GM19455 (cell line): ENCODE measurements at regions not wholly inside any gene's neighbourhood (a gene's known extent, or its start where the extent isn't known, plus 50 kb on each side); places are given as distances from the start of the nearest gene placed in this dataset.

Experiments
- ATAC-seq: cut with Tn5 transposase; IDR thresholded peaks from one replicate; pipeline ENCODE4 v1.9.1; 2021; ENCODE audit not compliant: unreplicated experiment

DNA sequence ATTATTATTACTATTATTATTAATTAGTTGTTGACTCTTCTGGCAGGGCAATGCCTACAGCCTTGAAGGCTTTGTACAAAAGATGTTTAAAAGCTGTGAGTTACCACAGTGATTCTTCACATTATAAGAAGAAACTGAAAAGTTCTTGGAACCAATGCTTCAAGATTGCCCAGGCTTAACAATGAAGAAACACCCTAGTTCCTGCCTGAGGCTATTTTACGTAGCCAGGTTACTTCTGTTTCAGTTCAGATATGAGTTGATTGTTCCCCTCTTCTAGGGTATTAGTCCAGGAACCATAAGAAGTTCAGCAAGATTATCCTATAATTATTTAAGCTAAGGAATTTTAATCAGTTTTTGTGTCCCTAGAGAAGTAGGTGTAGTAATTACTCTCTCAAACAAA lies 154.6 kb upstream of the CDH12 start:
- no peak for ATAC-seq

GRCh38 chr5:23007236-23007635 lies 154.1 kb upstream of the CDH12 start:
- ATAC-seq, result no peak

- ATAC-seq, result no peak
Observed at GRCh38 chr5:23001120-23001519, 148.0 kb upstream of the CDH12 start.

GRCh38 chr5:22998774-22999173 lies 145.6 kb upstream of the CDH12 start:
- ATAC-seq, result no peak

DNA sequence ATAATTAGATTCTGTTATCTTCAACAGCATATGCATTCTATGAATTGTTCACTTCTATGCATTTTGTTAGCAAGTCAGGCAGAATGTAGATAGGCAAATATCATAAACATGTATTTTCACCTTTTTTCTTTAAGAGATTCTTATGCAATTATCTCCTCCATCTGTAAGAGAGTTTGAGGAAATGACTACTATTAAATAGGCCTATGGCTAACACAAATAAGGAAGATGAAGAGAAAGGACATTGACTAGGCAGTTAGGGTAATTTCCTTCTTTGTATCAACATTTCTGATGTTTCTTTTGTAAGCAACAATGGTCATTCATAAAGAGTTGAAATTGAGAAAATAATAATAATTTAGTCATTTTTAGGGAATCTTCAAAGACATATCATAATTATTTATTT lies 145.2 kb upstream of the CDH12 start:
- no peak for ATAC-seq

GRCh38 chr5:22988937-22989336 lies 135.8 kb upstream of the CDH12 start:
- no peak for ATAC-seq

DNA sequence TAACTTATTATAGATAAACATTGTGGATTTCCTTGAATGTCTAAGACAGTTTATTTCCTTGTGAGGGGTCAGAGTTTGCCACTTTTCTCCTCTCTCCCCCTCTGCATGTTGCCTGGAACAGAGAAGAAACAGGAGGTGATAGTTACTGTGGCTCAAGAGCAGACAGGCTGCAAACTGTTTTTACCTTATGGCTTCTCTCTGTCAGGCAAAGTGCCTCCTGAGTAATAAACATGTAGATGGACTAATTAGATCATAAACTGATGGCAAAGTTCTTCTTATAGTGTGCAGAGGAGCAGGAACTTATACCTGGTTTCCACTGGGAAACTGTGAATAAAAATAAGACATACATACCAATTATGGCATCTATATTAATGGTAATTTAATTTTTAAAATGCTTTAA lies 133.1 kb upstream of the CDH12 start:
- ATAC-seq, result no peak

GRCh38 chr5:22985446-22985845 lies 132.3 kb upstream of the CDH12 start:
- ATAC-seq, result no peak

- no peak for ATAC-seq
Observed at GRCh38 chr5:22970956-22971618, 117.9 kb upstream of the CDH12 start.

GRCh38 chr5:22970491-22970890 lies 117.3 kb upstream of the CDH12 start:
- no peak for ATAC-seq

DNA sequence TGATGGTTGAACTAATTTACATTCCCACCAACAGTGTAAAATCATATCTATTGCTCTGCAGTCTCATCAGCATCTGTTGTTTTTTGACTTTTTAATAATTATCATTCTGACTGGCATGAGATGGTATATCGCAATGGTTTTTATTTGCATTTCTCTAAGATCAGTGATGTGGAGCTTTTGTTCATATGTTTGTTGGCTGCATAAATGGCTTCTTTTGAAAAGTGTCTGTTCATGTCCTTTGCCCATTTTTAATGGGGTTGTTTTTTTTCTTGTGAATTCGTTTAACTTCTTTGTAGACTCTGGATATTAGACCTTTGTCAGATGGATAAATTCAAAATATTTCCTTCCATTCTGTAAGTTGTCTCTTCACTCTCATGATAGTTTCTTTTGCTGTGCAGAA lies 115.2 kb upstream of the CDH12 start:
- no peak for ATAC-seq

DNA sequence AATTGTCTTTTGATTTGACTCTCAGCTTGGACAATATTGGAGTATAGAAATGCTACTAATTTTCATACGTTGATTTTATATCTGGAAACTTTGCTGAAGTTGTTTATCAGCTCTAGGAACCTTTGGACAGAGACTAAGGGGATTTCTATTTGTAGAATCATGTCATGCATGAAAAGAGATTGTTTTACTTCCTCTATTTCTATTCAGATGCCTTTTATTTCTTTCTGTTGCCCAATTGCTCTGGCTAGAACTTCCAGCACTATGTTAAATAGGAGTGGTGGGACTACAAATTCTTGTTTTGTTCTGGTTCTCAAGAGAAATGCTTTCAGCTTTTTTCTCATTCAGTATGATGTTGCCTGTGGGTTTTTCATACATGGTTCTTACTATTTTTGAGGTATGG lies 112.8 kb upstream of the CDH12 start:
- ATAC-seq, result no peak

DNA sequence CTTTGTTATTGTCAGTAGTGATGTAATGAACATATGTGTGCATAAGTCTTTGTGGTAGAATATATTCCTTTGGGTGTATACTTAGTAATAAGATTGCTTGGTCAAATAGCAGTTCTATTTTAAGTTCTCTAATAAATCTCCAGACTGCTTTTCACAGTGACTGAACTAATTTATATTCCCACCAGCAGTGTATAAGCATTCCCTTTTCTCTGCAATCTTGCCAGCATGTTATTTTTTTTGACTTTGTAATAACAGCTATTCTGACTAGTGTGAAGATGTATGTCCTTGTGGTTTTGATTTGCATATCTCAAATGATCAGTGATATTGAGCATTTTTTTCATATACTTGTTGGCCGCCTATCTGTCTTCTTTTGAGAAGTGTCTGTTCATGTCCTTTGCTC lies 111.5 kb upstream of the CDH12 start:
- no peak for ATAC-seq

DNA sequence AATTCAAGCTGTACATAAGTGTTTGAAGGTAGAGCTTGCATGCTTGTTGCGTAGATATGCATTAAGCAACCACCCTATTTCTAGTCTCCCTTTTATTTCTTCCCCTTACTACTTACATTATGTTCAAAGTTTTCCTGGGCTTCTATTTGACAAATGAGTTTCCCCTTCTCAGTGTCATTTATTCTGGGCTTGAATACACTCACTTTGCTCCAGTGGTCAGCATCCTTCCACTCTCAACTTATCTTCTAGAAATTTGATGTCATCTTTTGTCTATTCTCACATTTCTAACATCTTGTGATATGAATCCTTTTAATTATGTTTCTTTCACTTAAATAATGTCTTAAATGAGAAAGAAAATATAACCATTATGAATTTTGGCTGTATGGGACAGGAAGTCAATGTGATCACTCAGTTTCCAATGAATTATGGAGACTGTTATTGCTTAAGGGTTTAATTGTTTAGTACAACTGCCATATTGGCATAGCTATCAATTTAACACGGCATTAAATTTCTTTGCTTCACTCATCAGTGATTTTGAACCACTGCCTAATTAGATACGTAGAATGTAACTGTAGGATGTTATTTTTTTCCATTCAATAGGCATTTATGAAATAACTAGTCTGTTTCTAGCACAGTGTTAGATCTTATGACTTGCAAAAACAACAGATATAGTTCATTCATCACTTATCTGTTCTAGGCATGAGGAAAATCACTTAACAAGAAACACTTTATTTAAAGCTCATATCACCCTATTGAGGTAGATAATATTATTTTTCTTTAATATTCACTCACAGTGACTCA lies 105.5 kb upstream of the CDH12 start:
- ATAC-seq, result no peak

DNA sequence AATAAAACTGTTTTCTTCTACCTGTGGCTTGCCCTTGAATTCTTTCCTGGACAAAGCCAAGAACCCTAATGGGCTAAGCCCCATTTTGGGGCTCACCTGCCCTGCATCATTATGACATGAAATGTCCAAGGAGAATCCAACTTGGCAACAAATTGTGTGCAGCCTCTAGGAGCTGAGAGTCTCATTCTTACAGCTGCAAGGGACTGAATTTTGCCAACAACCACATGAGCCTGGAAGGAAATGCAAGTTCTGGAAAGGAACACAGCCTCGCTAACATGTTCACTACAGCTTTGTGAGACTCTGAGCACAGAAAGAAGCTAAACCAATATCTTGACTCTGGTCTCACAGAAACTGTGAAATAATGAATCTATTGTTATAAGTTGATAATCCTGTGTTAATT lies 94.8 kb upstream of the CDH12 start:
- ATAC-seq, result no peak

- ATAC-seq, result no peak
Observed at GRCh38 chr5:22938362-22938761, 85.2 kb upstream of the CDH12 start.

- ATAC-seq, result no peak
Observed at GRCh38 chr5:22928821-22929482, 75.8 kb upstream of the CDH12 start.

DNA sequence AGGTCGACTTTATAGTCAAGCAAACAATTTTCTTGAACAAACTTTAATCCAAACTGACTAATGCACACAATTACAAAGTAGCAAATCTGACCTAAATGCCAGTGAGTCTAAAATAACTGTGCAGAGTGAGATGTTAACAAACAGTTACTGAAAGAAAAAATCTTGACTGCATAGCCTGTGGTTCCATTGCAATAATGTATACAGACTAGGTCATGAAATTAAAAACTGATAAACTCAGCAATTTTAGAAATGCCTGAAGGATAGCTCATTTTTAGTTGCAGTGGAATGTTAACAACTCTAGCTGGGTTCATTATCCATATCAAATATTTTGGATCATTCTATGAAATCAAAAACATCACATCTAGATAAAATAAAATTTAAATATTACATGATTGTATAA lies 73.4 kb upstream of the CDH12 start:
- no peak for ATAC-seq

GRCh38 chr5:22918511-22918910 lies 65.4 kb upstream of the CDH12 start:
- no peak for ATAC-seq

DNA sequence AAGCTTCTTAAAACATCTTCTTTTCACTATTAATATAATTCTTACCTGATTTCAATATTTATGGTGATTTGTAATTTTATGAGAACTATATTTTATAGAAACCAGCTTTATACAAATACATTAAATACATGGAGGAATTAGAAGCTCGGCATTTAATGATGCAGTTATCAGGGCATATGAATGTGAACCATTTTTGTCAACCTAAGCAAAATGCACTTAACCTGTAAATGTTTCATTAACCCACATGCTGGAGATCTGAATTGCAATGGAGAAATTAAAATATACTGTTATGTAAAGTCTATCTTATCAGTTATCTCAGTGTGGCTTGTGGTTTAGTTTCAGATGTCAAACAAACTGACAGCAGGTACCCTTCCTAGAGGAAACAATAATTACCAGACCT lies 63.2 kb upstream of the CDH12 start:
- ATAC-seq, result no peak

DNA sequence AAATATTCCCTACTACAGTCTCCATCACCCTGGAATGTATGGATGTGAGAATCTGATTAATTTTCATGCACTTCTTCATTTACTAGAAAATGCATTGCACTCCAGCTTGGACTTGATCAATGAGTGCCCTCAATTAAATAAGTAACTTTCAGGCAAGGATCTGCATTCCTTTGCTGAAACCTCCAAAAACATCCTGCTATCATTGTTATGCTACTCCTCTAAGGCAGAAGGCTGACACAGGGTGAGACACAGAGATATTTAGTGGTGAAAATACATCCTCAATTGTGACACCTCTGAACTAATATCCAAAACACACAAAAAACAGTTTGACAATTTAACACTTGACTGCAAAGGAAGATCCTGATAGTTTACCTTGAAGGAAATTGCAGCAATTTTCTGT lies 57.9 kb upstream of the CDH12 start:
- no peak for ATAC-seq

DNA sequence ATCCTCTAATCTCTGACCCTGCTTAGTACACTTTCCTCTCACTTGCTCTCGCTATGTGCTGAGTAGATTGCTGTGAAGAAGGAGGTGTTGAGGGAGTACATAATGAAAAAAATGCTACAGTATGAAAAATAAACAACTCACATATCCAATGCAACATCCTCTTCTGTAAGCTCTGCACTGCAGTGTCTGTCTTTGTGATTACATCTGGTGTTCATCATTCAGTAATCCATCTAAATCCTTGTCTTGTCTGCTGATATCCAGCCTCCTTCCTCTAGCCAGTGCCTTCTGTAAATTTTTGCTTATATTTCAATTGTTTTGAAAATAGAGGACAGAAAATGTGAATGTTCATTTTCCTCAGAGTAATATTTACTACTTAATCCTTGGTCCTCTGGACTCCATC lies 57.4 kb upstream of the CDH12 start:
- no peak for ATAC-seq
